HG03159 (cell line): ENCODE measurements at regions not wholly inside any gene's neighbourhood (a gene's known extent, or its start where the extent isn't known, plus 50 kb on each side); places are given as distances from the start of the nearest gene placed in this dataset.
A peak's percentile ranks its signal among the peaks of the same experiment; 100 is the strongest.
"Not testable (repeated sequence)": the region's sequence is repeated elsewhere in the genome, so short reads cannot be mapped to it uniquely, and the experiment has no call there.

Experiments
- ATAC-seq: cut with Tn5 transposase; IDR thresholded peaks from one replicate; pipeline ENCODE4 v1.9.1; 2021; ENCODE audit warnings: mild to moderate bottlenecking, moderate library complexity; ENCODE audit not compliant: unreplicated experiment

- no peak for ATAC-seq
These were observed 306.1 kb upstream of the RGS17 start for GRCh38 chr6:153437193-153437592.

GRCh38 chr6:153436351-153436750 is 305.3 kb upstream of the RGS17 start:
- ATAC-seq, result no peak

- no peak for ATAC-seq
These were observed 304.7 kb upstream of the RGS17 start for GRCh38 chr6:153435787-153436186.

GRCh38 chr6:153425536-153425935 is 294.5 kb upstream of the RGS17 start:
- ATAC-seq, result no peak

GRCh38 chr6:153424719-153425400 is 293.8 kb upstream of the RGS17 start:
- ATAC-seq, result no peak

GRCh38 chr6:153412519-153412918 is 281.4 kb upstream of the RGS17 start:
- no peak for ATAC-seq

- no peak for ATAC-seq
These were observed 280.1 kb upstream of the RGS17 start for GRCh38 chr6:153411070-153411648.

GRCh38 chr6:153405931-153406330 is 274.8 kb upstream of the RGS17 start:
- ATAC-seq, result no peak

- ATAC-seq, result no peak
These were observed 270.7 kb upstream of the RGS17 start for GRCh38 chr6:153401751-153402150.

- no peak for ATAC-seq
These were observed 261.1 kb upstream of the RGS17 start for GRCh38 chr6:153392156-153392555.

- no peak for ATAC-seq
These were observed 242.8 kb upstream of the RGS17 start for GRCh38 chr6:153373869-153374268.

- ATAC-seq, result no peak
These were observed 237.0 kb upstream of the RGS17 start for GRCh38 chr6:153368131-153368530.

- no peak for ATAC-seq
These were observed 235.9 kb upstream of the RGS17 start for GRCh38 chr6:153367021-153367420.

- ATAC-seq, result no peak
These were observed 226.3 kb upstream of the RGS17 start for GRCh38 chr6:153357391-153357790.

GRCh38 chr6:153340568-153340967 is 209.5 kb upstream of the RGS17 start:
- no peak for ATAC-seq

GRCh38 chr6:153334121-153334520 is 203.0 kb upstream of the RGS17 start:
- no peak for ATAC-seq

GRCh38 chr6:153331221-153331620 is 200.1 kb upstream of the RGS17 start:
- ATAC-seq, result not testable (repeated sequence)

- ATAC-seq, result no peak
These were observed 197.1 kb upstream of the RGS17 start for GRCh38 chr6:153328194-153328593.

- no peak for ATAC-seq
These were observed 194.6 kb upstream of the RGS17 start for GRCh38 chr6:153325661-153326060.

- peak; percentile 64 for ATAC-seq
These were observed 181.6 kb upstream of the RGS17 start for GRCh38 chr6:153312634-153313033.

GRCh38 chr6:153309651-153310050 is 178.6 kb upstream of the RGS17 start:
- ATAC-seq, result no peak

- no peak for ATAC-seq
These were observed 171.1 kb upstream of the RGS17 start for GRCh38 chr6:153302133-153302532.

GRCh38 chr6:153301602-153302001 is 170.5 kb upstream of the RGS17 start:
- peak; percentile 63 for ATAC-seq
